ENCODE measurements at regions not wholly inside any gene's neighbourhood (a gene's known extent, or its start where the extent isn't known, plus 50 kb on each side); places are given as distances from the start of the nearest gene placed in this dataset.

- TF ChIP-seq EP300 (IDR thresholded peaks at IDR 0.05; ENCODE audit: borderline replicate concordance in 1 of 2, low read depth in 2 of 2, low read length in 2 of 2) (no peak), POLR2AphosphoS5 (IDR thresholded peaks at IDR 0.05; ENCODE audit: low read depth, low read length) (no peak)
Measured at GRCh38 chr10:123355748-123356481, 201.7 kb downstream of the BUB3 start (continued).

Data from H1 (cell line).